Fibroblast of the aortic adventitia (primary cell): ENCODE measurements at regions not wholly inside any gene's neighbourhood (a gene's known extent, or its start where the extent isn't known, plus 50 kb on each side); places are given as distances from the start of the nearest gene placed in this dataset.
A peak's percentile ranks its signal among the peaks of the same experiment; 100 is the strongest.
"Not testable (repeated sequence)": the region's sequence is repeated elsewhere in the genome, so short reads cannot be mapped to it uniquely, and the experiment has no call there.

Experiments
- DNase-seq: peaks from one replicate; pipeline ENCODE4 v3.0.0-alpha.2; 2010; ENCODE audit warnings: low read depth
- H3K4me3 ChIP-seq: 2 replicates; pipeline ENCODE4 v1.5.1; 2011; ENCODE audit warnings: low read depth, mild to moderate bottlenecking, control low read depth, low read length, moderate library complexity
- CTCF ChIP-seq: IDR thresholded peaks from 2 replicates; pipeline ENCODE4 v1.5.1; 2011; ENCODE audit warnings: mild to moderate bottlenecking, low read length, control low read depth, inconsistent platforms; ENCODE audit not compliant: insufficient read depth

- DNase-seq: peak; percentile 41
- no peak for TF ChIP-seq CTCF
- H3K4me3 ChIP-seq: no peak overlapping the region
These were observed 57.9 kb upstream of the ITGB1 start for GRCh38 chr10:33015761-33016547.

- H3K4me3 ChIP-seq, DNase-seq: not testable (repeated sequence)
These were observed 55.3 kb upstream of the ITGB1 start for GRCh38 chr10:33013331-33013730.

- no peak for TF ChIP-seq CTCF
- DNase-seq: no peak
These were observed 54.3 kb upstream of the ITGB1 start for GRCh38 chr10:33012306-33012705.

GRCh38 chr10:33010132-33011037 is 52.4 kb upstream of the ITGB1 start:
- DNase-seq: peak; percentile 80
- TF ChIP-seq CTCF: peak; percentile 73
- H3K4me3 ChIP-seq: no peak overlapping the region

More at GRCh38 chr10:33012306-33012705, 54.3 kb upstream of the ITGB1 start:
- H3K4me3 ChIP-seq: no peak overlapping the region

- DNase-seq: no peak
- no peak for TF ChIP-seq CTCF
- no peak overlapping the region for H3K4me3 ChIP-seq
These were observed 51.5 kb upstream of the ITGB1 start for GRCh38 chr10:33009244-33010131.

GRCh38 chr10:33008499-33009243 is 50.6 kb upstream of the ITGB1 start:
- TF ChIP-seq CTCF: peak; percentile 99
- DNase-seq: peak; percentile 93
- no peak overlapping the region for H3K4me3 ChIP-seq

GRCh38 chr10:33007731-33008381 is 49.8 kb upstream of the ITGB1 start:
- not testable (repeated sequence) for H3K4me3 ChIP-seq, DNase-seq
